ENCODE measurements at regions not wholly inside any gene's neighbourhood (a gene's known extent, or its start where the extent isn't known, plus 50 kb on each side); places are given as distances from the start of the nearest gene placed in this dataset.

GRCh38 chr13:61728471-61728870 lies 312.8 kb upstream of the PCDH20 start:
- peak; percentile 78 for DNase-seq

GRCh38 chr13:61727767-61728166 lies 312.1 kb upstream of the PCDH20 start:
- DNase-seq = no peak

- DNase-seq = no peak
Observed at GRCh38 chr13:61725806-61726205, 310.2 kb upstream of the PCDH20 start.

GRCh38 chr13:61722119-61722518 lies 306.5 kb upstream of the PCDH20 start:
- no peak for DNase-seq

- no peak for DNase-seq
Observed at GRCh38 chr13:61712621-61713020, 297.0 kb upstream of the PCDH20 start.

GRCh38 chr13:61709258-61709657 lies 293.6 kb upstream of the PCDH20 start:
- DNase-seq = no peak

GRCh38 chr13:61706899-61707298 lies 291.2 kb upstream of the PCDH20 start:
- DNase-seq = no peak

- DNase-seq = no peak
Observed at GRCh38 chr13:61700620-61701019, 285.0 kb upstream of the PCDH20 start.

GRCh38 chr13:61700181-61700580 lies 284.5 kb upstream of the PCDH20 start:
- DNase-seq = no peak

GRCh38 chr13:61696676-61697075 lies 281.0 kb upstream of the PCDH20 start:
- DNase-seq = no peak

- no peak for DNase-seq
Observed at GRCh38 chr13:61695147-61695546, 279.5 kb upstream of the PCDH20 start.

- DNase-seq = no peak
Observed at GRCh38 chr13:61692691-61693090, 277.0 kb upstream of the PCDH20 start.

- peak; percentile 34 for DNase-seq
Observed at GRCh38 chr13:61685682-61686012, 270.0 kb upstream of the PCDH20 start.

- no peak for DNase-seq
Observed at GRCh38 chr13:61684976-61685681, 269.5 kb upstream of the PCDH20 start.

GRCh38 chr13:61672756-61673155 lies 257.1 kb upstream of the PCDH20 start:
- no peak for DNase-seq

- no peak for DNase-seq
Observed at GRCh38 chr13:61670384-61671161, 254.9 kb upstream of the PCDH20 start.

GRCh38 chr13:61664801-61665705 lies 249.4 kb upstream of the PCDH20 start:
- peak; percentile 93 for DNase-seq

- DNase-seq = no peak
Observed at GRCh38 chr13:61654481-61654880, 238.8 kb upstream of the PCDH20 start.

- no peak for DNase-seq
Observed at GRCh38 chr13:61648547-61648946, 232.9 kb upstream of the PCDH20 start.

- no peak for DNase-seq
Observed at GRCh38 chr13:61612192-61612591, 196.5 kb upstream of the PCDH20 start.

GRCh38 chr13:61608138-61608537 lies 192.5 kb upstream of the PCDH20 start:
- no peak for DNase-seq

GRCh38 chr13:61600360-61601033 lies 184.8 kb upstream of the PCDH20 start:
- DNase-seq = no peak

- DNase-seq = no peak
Observed at GRCh38 chr13:61592489-61592888, 176.8 kb upstream of the PCDH20 start.

All from DMS153 (cell line).